Sigmoid colon (tissue), 3 donors: ENCODE measurements at regions not wholly inside any gene's neighbourhood (a gene's known extent, or its start where the extent isn't known, plus 50 kb on each side); places are given as distances from the start of the nearest gene placed in this dataset.

Experiments
- POLR2A ChIP-seq, 2 donors: fragments of 450-650 bp; IDR thresholded peaks; one replicate each; pipeline ENCODE4 v1.6.1; 2016; ENCODE audit warnings: antibody characterized with exemption in 2 of 2, mild to moderate bottlenecking in 2 of 2, moderate library complexity in 2 of 2
- TF ChIP-seq, protein P1 (sequence below), 4 experiments: fragments of 450-650 bp in 3 of 4; fragments of 200-600 bp in 1 of 4; IDR thresholded peaks; one replicate each; pipeline ENCODE4 v1.5.1; 2016 to 2019; ENCODE audit warnings: antibody characterized with exemption in 4 of 4, mild to moderate bottlenecking in 3 of 4, moderate library complexity in 2 of 4

DNA sequence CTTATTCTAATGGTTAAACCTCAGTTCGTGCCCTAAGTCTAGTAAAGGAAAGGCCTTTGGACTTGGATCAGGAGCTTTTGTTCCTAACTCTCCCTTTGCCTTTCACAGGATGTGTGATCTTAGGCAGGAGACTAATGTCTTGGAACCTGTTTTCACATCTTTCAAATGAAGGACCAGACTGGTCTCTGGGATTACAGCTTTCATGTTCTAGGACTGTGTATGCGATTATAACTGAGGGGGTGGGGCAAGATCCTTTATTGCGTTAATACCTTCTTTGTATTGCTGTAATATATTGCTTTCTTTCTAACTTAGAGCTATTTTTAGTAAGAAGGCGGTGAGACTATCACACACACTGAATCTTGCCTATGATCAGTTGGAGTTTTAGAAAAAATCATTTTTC is 368.1 kb downstream of the RPRM start:
- TF ChIP-seq POLR2A (IDR thresholded peaks at IDR 0.05): no peak
- TF ChIP-seq, protein P1, sequence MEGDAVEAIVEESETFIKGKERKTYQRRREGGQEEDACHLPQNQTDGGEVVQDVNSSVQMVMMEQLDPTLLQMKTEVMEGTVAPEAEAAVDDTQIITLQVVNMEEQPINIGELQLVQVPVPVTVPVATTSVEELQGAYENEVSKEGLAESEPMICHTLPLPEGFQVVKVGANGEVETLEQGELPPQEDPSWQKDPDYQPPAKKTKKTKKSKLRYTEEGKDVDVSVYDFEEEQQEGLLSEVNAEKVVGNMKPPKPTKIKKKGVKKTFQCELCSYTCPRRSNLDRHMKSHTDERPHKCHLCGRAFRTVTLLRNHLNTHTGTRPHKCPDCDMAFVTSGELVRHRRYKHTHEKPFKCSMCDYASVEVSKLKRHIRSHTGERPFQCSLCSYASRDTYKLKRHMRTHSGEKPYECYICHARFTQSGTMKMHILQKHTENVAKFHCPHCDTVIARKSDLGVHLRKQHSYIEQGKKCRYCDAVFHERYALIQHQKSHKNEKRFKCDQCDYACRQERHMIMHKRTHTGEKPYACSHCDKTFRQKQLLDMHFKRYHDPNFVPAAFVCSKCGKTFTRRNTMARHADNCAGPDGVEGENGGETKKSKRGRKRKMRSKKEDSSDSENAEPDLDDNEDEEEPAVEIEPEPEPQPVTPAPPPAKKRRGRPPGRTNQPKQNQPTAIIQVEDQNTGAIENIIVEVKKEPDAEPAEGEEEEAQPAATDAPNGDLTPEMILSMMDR (IDR thresholded peaks at IDR 0.05): no peak
